GM03348 (cell line): ENCODE measurements at regions not wholly inside any gene's neighbourhood (a gene's known extent, or its start where the extent isn't known, plus 50 kb on each side); places are given as distances from the start of the nearest gene placed in this dataset.
"Not testable (repeated sequence)": the region's sequence is repeated elsewhere in the genome, so short reads cannot be mapped to it uniquely, and the experiment has no call there.

Experiments used
- DNase-seq: peaks from one replicate; pipeline ENCODE4 v3.0.0; 2012; ENCODE audit warnings: low spot score

GRCh38 chr5:63118221-63118620 lies 539.6 kb downstream of the LRRC70 start:
- DNase-seq: no peak

GRCh38 chr5:63111891-63112290 lies 533.3 kb downstream of the LRRC70 start:
- DNase-seq: no peak

GRCh38 chr5:63101870-63102269 lies 523.3 kb downstream of the LRRC70 start:
- DNase-seq: no peak

GRCh38 chr5:63097286-63097685 lies 518.7 kb downstream of the LRRC70 start:
- DNase-seq: no peak

- DNase-seq: no peak
Measured at GRCh38 chr5:63094730-63095129, 516.1 kb downstream of the LRRC70 start.

GRCh38 chr5:63089147-63089546 lies 510.5 kb downstream of the LRRC70 start:
- DNase-seq: no peak

- DNase-seq: no peak
Measured at GRCh38 chr5:63085561-63085960, 506.9 kb downstream of the LRRC70 start.

- DNase-seq: not testable (repeated sequence)
Measured at GRCh38 chr5:63083689-63084088, 505.1 kb downstream of the LRRC70 start.

- no peak for DNase-seq
Measured at GRCh38 chr5:63081402-63081801, 502.8 kb downstream of the LRRC70 start.

- no peak for DNase-seq
Measured at GRCh38 chr5:63070001-63070400, 491.4 kb downstream of the LRRC70 start.

- no peak for DNase-seq
Measured at GRCh38 chr5:63055421-63055820, 476.8 kb downstream of the LRRC70 start.

GRCh38 chr5:63053019-63053638 lies 474.5 kb downstream of the LRRC70 start:
- DNase-seq: no peak

- DNase-seq: no peak
Measured at GRCh38 chr5:63050916-63051315, 472.3 kb downstream of the LRRC70 start.

- DNase-seq: no peak
Measured at GRCh38 chr5:63049935-63050334, 471.3 kb downstream of the LRRC70 start.

- DNase-seq: no peak
Measured at GRCh38 chr5:63043792-63044191, 465.2 kb downstream of the LRRC70 start.

- no peak for DNase-seq
Measured at GRCh38 chr5:63032343-63032742, 453.7 kb downstream of the LRRC70 start.

- DNase-seq: no peak
Measured at GRCh38 chr5:63029891-63030290, 451.3 kb downstream of the LRRC70 start.

GRCh38 chr5:63025679-63026078 lies 447.1 kb downstream of the LRRC70 start:
- no peak for DNase-seq

GRCh38 chr5:63022403-63022802 lies 443.8 kb downstream of the LRRC70 start:
- DNase-seq: no peak

GRCh38 chr5:63011158-63011557 lies 432.5 kb downstream of the LRRC70 start:
- no peak for DNase-seq

- DNase-seq: no peak
Measured at GRCh38 chr5:63008195-63008594, 429.6 kb downstream of the LRRC70 start.

GRCh38 chr5:62994842-62995241 lies 416.2 kb downstream of the LRRC70 start:
- DNase-seq: not testable (repeated sequence)

- DNase-seq: no peak
Measured at GRCh38 chr5:62985749-62986148, 407.1 kb downstream of the LRRC70 start.

GRCh38 chr5:62982348-62982747 lies 403.7 kb downstream of the LRRC70 start:
- no peak for DNase-seq

GRCh38 chr5:62980884-62981283 lies 402.3 kb downstream of the LRRC70 start:
- DNase-seq: no peak
